HG03139 (cell line): ENCODE measurements at regions not wholly inside any gene's neighbourhood (a gene's known extent, or its start where the extent isn't known, plus 50 kb on each side); places are given as distances from the start of the nearest gene placed in this dataset.

ENCODE experiments used
- ATAC-seq: cut with Tn5 transposase; IDR thresholded peaks from one replicate; pipeline ENCODE4 v1.9.1; 2021; ENCODE audit not compliant: unreplicated experiment

DNA sequence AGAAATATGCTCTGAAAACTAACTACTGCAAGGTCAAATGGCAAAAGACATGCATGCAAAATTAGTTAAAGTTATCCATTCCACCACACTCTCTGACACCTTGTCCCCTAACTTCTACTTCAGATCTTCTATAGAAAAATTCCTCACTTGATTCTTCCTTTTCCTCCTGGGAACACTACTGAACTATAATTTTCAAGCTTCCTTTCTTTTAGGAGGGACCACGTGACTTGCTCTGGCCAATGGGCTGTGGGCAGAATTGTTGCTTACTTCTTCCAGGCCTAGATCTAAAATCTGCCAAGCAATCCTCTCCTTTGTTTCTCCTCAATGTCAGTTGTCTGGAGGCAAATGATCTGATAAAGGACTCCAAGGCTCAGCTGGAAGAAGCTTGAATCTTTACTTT is 441.0 kb downstream of the CDK5RAP2 start:
- no peak for ATAC-seq

DNA sequence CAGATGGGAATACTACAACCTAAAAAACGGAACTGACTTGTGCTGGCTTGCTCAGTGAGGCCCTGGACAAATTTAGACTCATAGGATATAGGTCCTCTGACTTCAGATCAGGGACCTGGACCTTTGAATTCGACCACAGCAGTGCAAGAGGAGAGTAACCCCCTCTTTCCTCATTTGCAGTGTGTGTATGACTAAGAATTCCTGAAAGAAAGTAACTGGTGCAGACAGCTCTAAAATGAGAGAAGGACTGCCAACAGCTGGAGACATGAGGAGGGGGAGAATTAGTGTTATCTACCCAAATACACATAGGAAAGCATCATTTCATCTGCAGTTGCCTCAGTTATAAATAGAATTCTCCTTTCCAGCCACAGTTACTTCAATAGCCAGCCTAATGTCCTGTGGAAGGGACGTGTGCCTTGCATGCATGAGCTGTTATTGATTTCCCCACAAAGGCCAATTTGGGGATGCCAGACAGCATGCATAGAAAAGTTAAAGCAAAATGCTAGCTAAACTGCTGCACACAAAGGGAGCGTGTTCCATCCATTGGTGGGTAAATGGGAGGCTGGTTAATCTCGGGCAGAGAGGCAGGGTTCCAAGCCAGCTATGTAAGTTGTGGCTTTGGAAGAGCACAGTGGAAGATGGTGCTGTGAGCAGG is 442.7 kb downstream of the CDK5RAP2 start:
- ATAC-seq: no peak

DNA sequence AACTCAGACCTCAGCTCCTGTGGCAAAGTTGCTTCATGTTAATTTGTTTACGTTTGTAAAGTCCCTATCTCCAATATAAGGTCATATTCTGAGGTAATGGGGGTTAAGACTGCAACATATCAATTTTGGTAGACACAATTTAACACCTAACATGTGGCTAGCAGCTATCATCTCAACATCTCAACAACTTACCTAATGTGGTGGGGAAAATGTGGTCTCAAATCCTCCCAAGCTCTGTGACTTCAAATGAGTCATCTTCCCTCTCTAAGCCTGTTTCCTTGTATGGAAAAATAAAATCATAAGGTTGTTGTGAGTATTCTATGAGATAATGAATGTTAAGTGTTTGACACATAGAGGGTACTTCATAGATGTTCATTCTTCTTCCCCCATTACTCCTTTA is 443.3 kb downstream of the CDK5RAP2 start:
- ATAC-seq: no peak

DNA sequence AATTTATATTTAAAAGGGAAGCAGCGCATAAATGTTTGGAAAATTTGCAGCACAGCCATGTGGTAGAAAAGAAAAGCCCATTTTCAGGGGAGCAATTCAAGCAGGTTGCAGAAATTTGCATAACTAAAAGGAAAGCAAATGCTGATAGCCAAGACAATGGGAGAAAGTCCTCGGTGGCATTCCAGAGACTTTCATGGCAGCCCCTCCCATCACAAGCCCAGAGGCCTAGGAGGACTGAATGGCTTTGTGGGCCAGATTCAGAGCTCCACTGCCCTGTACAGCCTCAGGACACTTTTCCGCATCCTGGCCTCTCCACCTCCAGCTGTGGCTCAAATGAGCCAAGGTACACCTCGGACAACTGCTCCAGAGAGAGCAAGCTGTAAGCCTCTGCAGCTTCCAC is 462.9 kb downstream of the CDK5RAP2 start:
- no peak for ATAC-seq

DNA sequence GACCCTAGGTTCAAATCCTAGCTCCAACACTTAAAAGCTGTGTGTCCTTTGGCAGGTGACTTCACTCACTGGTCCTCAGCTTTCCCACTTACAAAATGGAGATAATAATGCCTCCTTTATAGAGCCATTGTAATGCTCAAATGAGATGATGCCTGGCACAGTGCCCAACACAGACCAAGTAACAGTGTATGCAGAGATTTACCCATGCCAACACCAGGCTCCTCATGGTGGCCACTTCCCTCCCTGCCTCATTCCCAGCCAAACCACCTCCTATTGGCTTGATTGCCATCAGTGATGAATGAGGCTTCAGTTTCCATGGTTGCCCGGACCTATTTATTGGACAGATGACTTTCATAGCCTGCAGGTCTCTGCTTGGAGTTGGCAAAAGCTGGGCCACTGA is 469.4 kb downstream of the CDK5RAP2 start:
- ATAC-seq: no peak

DNA sequence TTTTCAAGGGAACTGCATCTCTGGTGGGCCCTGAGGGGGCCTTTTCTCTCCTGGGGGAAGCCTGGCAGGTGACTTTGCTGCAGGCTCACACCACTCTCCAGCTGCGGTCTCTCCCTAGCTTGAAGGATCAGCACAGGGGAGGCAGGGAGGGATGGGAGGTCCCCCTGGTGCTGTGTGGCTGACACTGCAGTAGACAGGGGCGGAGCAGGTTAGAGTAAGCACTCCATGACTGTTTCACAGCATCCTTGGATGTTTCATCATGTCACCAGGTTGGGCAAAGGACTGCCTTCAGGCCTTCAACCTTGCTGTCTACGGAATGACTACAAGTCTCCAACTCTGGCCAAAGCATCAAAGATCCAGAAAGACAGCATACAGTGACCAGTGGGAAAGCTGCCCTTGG is 470.7 kb downstream of the CDK5RAP2 start:
- ATAC-seq: no peak

DNA sequence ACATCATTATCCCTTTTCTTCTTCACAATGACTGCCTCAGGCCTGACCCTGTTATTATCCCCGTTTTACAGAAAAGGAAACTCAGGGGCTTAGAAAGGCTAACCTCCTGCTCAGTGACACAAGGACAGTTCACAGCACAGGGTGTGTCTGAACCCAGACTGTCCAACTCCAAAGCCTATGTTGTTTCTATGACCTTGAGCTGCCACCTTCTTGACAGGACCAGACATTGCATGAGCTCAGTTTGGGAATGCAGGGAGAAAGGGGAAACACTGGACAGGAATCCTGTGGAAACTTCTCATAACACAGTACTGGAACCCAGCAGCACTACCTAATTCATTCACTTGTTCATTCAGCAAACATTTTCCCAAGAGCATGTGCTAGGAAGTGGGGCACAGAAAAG is 472.8 kb downstream of the CDK5RAP2 start:
- no peak for ATAC-seq

DNA sequence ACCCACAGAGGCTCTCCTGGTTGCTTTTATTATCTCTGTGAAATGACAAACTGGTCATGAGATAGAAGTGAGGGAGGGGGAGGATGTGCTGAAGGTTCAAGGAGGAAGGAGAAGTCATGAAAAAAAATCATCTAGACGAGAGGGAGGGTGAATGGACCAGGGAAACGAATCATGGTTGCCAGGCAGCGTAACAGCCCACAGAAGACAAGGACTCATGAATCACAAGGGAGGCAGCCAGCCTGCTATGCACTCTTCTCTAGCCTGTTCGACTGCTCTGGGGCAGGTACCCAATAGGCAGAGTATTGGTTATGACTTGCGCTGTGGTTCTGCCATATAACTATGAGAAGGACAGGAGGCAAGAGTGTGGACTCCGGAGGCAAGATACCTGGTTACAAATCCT is 475.2 kb downstream of the CDK5RAP2 start:
- no peak for ATAC-seq

DNA sequence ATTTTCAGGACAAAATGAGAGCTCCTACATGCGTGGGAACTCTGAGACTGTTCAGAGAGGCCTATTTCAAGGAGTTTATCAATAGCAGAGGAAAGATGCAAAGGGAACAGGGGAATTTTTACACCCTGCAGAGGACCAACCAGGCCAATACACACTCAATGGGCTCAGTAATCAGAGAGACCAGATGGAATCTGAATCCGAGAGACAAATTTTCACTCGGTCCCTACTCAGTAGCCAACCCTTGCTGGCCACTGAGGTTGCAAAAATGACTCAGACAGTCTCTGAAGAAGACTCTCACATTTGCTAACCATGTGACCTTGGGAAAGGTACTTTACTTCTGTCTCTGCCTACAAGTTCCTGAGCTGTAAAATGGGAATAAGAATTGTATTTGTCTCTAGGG is 479.4 kb downstream of the CDK5RAP2 start:
- ATAC-seq: no peak

DNA sequence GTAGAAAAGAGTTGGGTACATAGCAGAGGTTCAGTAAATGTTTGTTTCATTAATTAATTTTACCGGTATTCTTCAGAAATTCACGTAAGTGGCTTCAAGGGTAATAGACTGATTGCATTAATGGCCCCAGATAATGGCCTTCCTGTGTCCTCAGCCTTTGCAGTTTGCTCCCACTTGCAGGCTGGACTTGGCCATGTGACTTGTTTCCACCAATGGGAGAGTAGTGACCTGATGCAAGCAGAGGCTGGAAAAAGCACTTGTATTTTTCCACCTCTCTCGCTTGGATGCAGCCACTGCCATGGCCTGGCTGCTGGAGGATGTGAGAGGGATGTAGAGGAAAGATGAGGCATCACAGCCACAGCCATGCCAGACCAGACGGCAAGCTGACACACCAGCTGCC is 480.9 kb downstream of the CDK5RAP2 start:
- no peak for ATAC-seq

DNA sequence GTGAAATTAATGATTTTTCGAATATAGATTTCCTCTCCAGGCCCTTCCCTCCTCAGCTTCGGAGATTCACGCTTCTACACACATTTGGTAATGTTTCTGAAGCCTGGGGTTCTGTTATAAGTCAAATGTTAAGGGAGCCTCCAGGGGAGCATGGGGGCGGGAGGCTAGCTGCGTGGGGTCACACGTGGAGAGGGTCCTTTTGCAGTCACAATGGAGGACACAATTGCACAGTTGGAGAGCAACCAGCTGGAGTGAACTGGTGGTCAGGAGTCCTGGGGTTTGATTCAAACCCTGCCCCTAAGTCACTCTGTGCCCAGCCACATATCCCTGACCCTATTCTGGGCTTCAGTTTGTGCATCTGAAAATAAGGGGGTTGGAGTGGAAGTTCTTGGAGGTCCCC is 481.4 kb downstream of the CDK5RAP2 start:
- no peak for ATAC-seq

DNA sequence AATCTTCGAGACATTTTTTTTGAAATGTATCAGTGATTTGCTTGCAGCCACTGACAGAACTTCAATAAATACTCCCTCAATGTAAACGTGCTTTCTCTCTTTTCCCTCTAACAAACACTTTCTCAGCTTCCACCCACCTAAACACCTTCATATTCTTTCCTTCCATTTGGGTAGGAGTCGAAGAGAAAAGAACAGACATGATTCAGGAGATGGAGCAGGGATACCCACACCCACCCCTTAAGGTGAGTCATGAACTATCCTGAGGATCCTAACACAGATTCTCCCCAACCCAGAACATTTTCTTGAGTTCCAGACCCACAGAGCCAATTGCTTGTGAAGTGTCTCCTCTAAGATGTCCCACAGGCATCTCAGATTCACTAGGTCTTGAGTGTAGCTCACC is 488.8 kb downstream of the CDK5RAP2 start:
- ATAC-seq: no peak

DNA sequence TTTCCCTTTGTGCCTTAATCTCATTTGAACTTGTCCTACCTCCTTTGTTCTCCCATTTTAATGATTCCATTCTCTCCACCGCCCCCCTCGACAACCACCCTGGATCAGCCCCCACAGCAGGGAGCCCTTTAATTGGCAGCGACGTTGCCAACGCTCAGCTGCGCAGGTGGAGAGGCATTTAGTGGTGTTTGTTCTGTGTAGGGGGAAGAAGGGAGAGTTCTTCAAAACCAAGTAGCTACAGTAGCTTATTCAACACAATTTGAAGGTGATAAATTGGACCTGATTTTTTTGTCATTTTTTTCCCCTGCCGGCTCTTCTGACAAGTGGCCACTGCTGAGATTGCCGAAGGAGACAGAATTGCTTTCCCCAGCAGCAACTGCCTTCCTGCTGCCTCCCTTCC is 499.1 kb downstream of the CDK5RAP2 start:
- no peak for ATAC-seq

DNA sequence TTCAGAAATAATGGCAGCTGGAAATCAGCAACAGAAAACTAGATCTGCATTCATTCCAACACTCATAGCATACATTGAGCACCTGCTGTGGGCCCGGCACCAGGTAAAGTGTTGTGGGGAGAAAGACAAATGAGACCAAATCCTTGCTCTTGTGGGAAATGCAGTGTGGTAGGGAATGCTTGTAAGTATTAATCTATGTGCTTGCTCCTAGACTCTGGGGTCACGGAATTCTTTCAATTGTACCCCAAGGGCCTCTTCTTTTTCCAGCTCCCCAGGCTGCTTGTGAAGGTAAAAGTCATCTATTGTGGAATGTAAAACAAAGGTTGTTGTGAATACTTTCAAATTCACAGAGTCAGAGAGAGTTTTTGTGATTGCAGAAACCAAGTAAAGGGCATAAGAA is 501.9 kb downstream of the CDK5RAP2 start:
- ATAC-seq: no peak

DNA sequence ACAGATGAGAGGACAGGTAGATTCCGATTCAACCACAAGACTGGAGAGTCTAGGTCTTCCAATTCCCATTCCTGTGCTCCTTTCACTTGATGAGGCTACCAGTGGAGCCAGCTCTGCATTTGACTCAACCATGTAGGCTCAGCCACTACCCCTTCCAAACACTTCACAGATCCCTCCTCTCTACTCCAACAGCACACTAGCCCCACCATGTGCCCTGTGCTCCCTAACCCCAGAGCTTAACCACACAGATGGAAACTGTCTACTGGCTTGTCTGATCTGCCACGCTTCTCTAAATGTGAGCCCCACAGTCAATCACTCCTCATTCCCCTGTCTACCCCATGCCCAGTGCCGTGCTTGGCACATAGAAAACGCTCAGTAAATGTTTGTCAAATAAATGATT is 508.2 kb downstream of the CDK5RAP2 start:
- no peak for ATAC-seq

DNA sequence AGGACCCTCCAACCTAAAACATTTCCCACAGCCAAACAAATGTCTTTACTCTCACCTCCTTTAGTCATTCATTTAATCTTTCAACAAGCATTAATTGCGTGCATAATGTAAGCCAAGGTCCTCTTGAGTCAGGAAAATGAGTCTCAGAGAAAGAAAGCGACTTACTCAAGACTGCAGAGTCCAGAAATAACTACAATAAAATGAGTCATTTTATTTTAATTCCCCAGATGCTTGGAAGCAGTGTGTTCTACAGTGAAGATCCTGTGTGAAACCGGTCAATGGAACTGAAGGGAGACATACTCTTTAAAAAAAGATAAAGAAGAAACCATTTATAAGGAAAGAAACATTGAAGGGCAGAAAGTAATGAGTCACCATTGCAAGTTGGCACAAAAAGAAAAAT is 513.7 kb downstream of the CDK5RAP2 start:
- ATAC-seq: no peak

DNA sequence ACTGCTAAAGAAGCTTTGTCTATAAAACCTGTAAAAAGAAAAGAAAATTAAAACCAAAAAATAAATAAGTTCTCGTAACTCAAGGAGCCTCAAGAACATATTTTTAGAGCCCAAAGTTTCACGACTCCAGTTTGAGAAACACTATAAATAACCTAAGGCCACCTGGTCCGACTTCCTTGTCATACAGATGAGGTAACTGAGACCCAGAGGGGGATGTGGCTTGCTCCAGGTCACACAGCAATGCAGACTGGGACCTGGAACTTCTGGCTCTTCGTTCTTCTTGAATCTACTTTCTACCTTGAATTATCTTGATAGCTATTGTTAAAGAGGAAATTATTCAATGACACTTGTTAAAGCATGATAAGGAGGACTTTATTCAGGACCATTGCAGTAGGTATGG is 514.8 kb downstream of the CDK5RAP2 start:
- ATAC-seq: no peak

DNA sequence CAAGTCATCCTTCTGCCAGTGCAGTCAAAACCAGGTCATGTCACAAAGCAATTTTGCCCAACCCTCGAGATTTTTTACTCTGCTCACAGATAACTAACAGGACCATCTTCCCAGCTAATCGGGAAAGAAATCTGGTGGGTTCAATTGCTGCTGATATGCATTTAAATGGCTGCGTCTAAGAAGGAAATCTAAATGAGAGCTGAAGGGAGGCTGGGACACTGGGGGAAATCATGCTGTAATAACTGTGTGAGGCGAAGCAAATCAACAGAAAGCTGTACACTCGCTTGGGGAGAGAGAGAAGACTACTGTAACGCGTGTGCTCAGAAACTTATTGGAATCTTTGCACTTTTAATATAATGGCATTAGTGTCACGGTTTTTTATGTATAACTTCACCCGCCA is 535.0 kb downstream of the CDK5RAP2 start:
- ATAC-seq: no peak

DNA sequence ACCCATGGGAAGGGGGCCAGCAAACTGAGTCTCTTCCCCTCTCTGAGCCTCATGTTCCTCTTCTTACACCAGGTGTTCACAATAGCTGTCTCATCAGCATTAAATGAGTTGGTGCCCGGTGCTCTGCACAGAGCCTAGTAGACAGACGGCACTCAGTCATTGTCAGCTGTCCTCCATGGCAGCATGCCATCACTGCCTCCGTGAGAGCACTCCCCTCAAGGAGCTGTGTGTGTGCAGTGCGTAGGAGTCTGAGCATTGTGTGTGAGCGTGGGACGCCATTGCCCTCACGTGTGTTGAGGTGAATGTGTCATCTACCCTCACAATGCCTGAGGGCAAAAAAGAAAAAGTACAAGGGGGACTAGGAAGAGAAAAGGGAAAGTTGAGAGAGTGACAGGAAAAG is 536.5 kb downstream of the CDK5RAP2 start:
- ATAC-seq: no peak

DNA sequence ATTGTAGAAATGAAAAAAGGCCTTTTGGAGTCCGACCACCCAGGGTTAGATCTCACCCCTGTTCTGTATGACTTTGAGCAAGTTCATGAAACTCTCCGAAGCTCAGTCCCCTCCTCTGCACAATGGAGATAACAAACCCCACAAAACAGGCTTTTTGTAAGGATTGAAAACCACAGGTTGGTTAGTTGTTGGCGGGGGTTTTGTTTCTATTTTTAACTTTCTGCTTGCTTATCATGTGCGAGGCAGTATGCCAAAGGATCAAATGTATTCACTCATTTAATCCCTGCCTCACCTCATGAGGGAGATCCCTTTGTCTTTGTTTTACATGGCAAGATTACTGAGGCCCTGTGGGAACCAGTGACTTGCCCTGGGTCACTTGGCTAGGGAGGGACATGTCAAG is 539.1 kb downstream of the CDK5RAP2 start:
- ATAC-seq: no peak

DNA sequence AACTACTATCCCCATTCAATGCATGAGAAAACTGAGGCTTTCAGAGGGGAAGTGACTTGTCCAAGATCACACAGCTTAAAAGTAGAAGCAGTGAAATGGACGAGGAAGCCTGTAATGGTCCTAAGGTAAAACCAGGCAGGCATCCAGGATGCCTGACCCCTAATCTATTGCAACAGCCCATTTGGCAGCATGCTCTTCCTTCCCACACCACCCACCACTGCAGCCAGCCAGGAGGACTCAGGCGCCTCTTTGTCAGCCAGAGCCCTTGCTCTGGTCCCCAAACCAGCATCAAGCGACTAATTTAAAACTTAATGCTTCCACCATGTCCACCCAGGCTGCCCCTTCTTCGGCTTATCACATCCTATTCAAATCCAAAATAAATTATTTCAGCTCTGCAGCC is 541.6 kb downstream of the CDK5RAP2 start:
- ATAC-seq: no peak

DNA sequence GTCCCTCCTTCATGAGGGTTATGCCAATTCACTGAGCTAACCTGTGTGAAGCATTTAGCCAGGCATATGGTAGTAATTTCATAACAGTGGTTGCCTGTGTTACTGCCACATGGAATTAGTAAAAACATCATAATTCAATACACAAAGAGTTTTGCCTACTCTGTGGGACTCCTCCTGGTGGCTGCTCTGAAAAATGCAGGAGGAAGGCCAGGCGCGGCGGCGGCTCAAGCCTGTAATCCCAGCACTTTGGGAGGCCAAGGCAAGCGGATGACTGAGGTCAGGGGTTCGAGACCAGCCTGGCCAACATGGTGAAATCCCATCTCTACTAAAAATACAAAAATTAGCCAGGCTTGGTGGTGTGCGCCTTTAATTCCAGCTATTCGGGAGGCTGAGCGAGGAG is 547.3 kb downstream of the CDK5RAP2 start:
- no peak for ATAC-seq

DNA sequence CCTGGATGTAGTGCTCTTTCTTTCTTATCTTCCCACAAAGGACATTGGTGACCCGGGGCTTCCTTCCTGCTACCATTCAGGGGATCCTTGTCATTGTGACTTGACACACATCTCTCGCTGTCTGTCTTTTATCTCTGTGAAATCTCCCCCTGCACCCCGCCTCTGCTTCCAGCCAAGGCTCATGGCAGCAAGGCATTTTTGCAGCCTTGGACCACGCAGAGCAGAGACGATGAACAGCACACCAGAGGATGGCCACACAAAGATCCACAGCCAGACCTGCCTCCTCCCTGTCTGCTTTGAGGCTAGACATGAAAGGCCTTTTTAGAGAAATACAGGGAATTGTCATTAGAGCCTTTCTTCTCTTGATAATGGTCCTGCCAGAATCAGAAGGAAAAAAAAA is 549.1 kb downstream of the CDK5RAP2 start:
- no peak for ATAC-seq

DNA sequence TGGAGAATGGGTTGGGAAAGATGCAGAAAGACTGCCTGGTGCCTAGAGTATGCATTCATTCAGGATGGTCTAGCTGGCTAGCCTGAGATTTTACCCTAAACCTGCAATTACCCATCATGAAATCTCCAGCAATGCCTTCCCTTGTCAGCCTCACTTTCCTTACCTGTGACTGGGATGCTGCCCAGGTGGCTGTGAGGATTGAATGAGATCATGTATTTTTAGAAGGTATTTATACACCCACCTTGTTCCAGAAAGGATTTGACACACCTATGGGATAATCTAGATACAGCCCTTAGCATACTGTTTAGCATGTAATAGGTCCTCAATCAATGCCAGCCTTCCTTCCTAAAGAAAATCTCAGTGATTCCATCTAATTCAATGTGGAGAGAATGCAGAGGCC is 561.4 kb downstream of the CDK5RAP2 start:
- no peak for ATAC-seq
